ENCODE measurements at regions not wholly inside any gene's neighbourhood (a gene's known extent, or its start where the extent isn't known, plus 50 kb on each side); places are given as distances from the start of the nearest gene placed in this dataset.

DNA sequence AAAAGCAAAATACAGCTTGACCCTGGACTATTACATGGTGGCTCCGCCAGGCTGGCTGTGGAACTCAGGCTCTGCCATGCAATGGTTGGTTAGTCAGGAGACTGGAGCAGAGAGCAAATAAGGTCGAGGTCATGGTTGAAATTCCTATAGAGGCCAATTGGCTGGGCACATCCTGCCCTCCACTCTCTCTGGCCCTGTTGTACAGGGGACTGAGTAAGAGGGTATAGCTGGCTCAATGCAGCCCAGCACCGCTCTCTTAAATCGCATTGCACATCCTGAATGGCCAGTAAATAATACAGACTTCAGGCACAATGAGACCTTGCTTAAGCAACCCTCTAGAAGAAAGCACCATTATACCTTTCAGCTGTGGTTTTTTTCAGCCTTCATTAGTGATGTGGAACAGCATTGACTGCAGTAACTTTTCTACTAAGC, 59.3 kb upstream of the PPP2R5A start:
- no peak for DNase-seq

DNA sequence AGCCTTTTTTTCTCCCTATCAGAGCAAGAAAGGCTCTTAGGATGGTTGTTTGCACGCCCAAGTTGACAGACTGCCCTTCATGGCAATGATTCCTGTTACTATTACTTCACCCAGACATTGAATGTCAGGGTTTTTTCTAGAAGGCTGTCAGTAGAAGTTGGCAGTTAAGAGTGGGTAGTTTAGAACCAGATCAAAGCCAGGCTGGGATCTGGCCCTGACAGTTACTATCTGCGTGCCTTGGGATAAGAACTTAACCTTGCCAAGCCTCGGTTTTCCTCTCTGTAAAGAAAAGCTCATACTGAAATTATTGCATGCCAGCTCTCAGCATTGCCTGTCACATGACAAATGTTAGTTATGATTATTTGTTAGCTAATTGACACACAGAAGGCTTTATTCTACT, 58.7 kb upstream of the PPP2R5A start:
- DNase-seq: no peak

GRCh38 chr1:212228076-212228475, 57.1 kb upstream of the PPP2R5A start:
- DNase-seq: no peak

- DNase-seq: no peak
These were observed 56.6 kb upstream of the PPP2R5A start for GRCh38 chr1:212228591-212229119.

GRCh38 chr1:212229654-212230053, 55.6 kb upstream of the PPP2R5A start:
- DNase-seq: no peak

DNA sequence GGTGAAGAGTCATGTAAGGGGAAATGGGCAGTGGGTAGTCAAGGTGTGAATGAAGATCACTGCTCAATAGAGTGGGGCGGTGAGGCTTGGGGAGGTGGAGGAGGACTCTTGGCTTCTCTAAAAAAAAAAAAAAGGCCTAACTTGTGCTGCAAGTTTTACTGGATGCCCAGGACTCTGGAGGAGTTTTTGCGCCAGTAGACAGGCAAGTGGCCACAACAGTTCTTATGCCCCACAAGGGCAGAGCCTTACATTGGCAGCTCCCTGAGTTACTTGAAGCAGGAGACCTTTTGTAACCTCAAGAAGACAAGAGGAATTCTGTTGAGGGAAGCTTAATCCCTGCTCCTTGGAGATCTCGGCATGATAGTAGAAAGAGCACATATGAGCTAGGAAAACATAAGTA, 54.9 kb upstream of the PPP2R5A start:
- no peak for DNase-seq

- DNase-seq: no peak
These were observed 53.8 kb upstream of the PPP2R5A start for GRCh38 chr1:212231372-212231771.

DNA sequence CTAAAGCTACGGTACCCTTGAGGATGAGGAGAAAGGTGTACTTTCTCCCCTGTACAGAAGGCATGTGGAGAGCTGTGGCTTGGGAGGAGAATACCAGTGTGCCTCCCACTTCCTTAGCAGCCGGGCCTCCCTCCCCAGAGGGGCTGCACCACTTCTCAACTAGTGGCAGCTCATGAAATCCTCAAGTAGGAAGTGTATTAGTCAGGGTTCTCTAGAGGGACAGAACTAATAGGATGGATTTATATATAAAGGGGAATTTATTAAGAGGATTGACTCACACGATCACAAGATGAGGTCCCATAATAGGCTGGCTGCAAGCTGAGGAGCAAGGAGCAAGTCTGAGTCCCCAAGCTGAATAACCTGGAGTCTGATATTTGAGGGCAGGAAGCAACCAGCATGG, 53.1 kb upstream of the PPP2R5A start:
- peak; percentile 60 to 63 for DNase-seq

GRCh38 chr1:212233321-212233720, 51.9 kb upstream of the PPP2R5A start:
- no peak for DNase-seq

- DNase-seq: peak; percentile 91 to 92
These were observed 50.5 kb upstream of the PPP2R5A start for GRCh38 chr1:212234431-212235395.

Data from inflammatory macrophage (primary cell).